Colonic mucosa (tissue), 4 donors: ENCODE measurements at regions not wholly inside any gene's neighbourhood (a gene's known extent, or its start where the extent isn't known, plus 50 kb on each side); places are given as distances from the start of the nearest gene placed in this dataset.

Source experiments
- DNase-seq: peaks from one replicate; pipeline ENCODE4 v3.0.0-alpha.2; 2020
- H3K27ac ChIP-seq: fragments of 200-600 bp; one replicate; pipeline ENCODE4 v1.8.0; 2021
- H3K27me3 ChIP-seq: fragments of 200-600 bp; one replicate; pipeline ENCODE4 v1.8.0; 2021
- H3K36me3 ChIP-seq: fragments of 200-600 bp; one replicate; pipeline ENCODE4 v1.8.0; 2021
- H3K4me1 ChIP-seq: fragments of 200-600 bp; one replicate; pipeline ENCODE4 v1.8.0; 2021; ENCODE audit warnings: mild to moderate bottlenecking
- H3K4me3 ChIP-seq: fragments of 200-600 bp; one replicate; pipeline ENCODE4 v1.8.0; 2021
- H3K9ac ChIP-seq, 2 donors: one replicate each; pipeline ENCODE4 v1.7.0; 2013; ENCODE audit warnings: control low read depth in 2 of 2, low read depth in 2 of 2, low read length in 2 of 2
- H3K9me3 ChIP-seq: fragments of 200-600 bp; one replicate; pipeline ENCODE4 v1.8.0; 2021
- CTCF ChIP-seq: fragments of 200-600 bp; IDR thresholded peaks from one replicate; pipeline ENCODE4 v1.8.0; 2022; ENCODE audit warnings: antibody characterized with exemption, mild to moderate bottlenecking
- intact Hi-C: fragments of 100-400 bp; cut with DNase I; formaldehyde crosslinking; loops from one replicate; pipeline ENCODE4 v1.14.1; 2022
- donor health status: healthy.
- donor health status: DM: no; HTN: no; CAD: no.
- donor health status: DM: no; HTN: no; CAD: no.

- TF ChIP-seq CTCF: no peak
- Histone ChIP-seq H3K9ac (no peak overlapping the region), H3K4me1 (no peaks in the 10 kb centered on the region), H3K27me3 (no peaks in the 10 kb centered on the region), H3K9me3 (no peaks in the 10 kb centered on the region), H3K4me3 (no peak overlapping the region), H3K36me3 (no peaks in the 10 kb centered on the region), H3K27ac (no peak overlapping the region)
- no peak for DNase-seq
- intact Hi-C loops: no loop called here
Measured at GRCh38 chr5:58403822-58404433, 56.0 kb downstream of the PLK2 start.

GRCh38 chr5:58401701-58402100, 58.2 kb downstream of the PLK2 start:
- H3K27me3 ChIP-seq: no peaks in the 10 kb centered on the region
- H3K27ac ChIP-seq: no peak overlapping the region
- H3K4me1 ChIP-seq: no peaks in the 10 kb centered on the region
- H3K36me3 ChIP-seq: no peaks in the 10 kb centered on the region
- intact Hi-C loops: no loop called here
- no peak overlapping the region for H3K9ac ChIP-seq
- no peak overlapping the region for H3K4me3 ChIP-seq
- TF ChIP-seq CTCF: no peak
- no peaks in the 10 kb centered on the region for H3K9me3 ChIP-seq
- DNase-seq: no peak

- DNase-seq: no peak
- H3K9ac ChIP-seq: no peak overlapping the region
- no peak overlapping the region for H3K27ac ChIP-seq
- no peaks in the 10 kb centered on the region for H3K27me3 ChIP-seq
- H3K36me3 ChIP-seq: no peaks in the 10 kb centered on the region
- no peak for TF ChIP-seq CTCF
- intact Hi-C loops: no loop called here
- H3K4me3 ChIP-seq: no peak overlapping the region
- no peaks in the 10 kb centered on the region for H3K4me1 ChIP-seq
- no peaks in the 10 kb centered on the region for H3K9me3 ChIP-seq
Measured at GRCh38 chr5:58400737-58401136, 59.1 kb downstream of the PLK2 start.

- H3K27me3 ChIP-seq: no peaks in the 10 kb centered on the region
- no peak overlapping the region for H3K27ac ChIP-seq
- no peaks in the 10 kb centered on the region for H3K4me1 ChIP-seq
- H3K4me3 ChIP-seq: no peak overlapping the region
- no peaks in the 10 kb centered on the region for H3K36me3 ChIP-seq
- no peak for DNase-seq
- TF ChIP-seq CTCF: no peak
- no peak overlapping the region for H3K9ac ChIP-seq
- intact Hi-C loops: no loop called here
- no peaks in the 10 kb centered on the region for H3K9me3 ChIP-seq
Measured at GRCh38 chr5:58399951-58400350, 59.9 kb downstream of the PLK2 start.

- no peak for TF ChIP-seq CTCF
- no peak overlapping the region for H3K27ac ChIP-seq
- no peaks in the 10 kb centered on the region for H3K27me3 ChIP-seq
- intact Hi-C loops: no loop called here
- H3K9ac ChIP-seq: no peak overlapping the region
- H3K4me3 ChIP-seq: no peak overlapping the region
- DNase-seq: no peak
- no peaks in the 10 kb centered on the region for H3K36me3 ChIP-seq
- H3K9me3 ChIP-seq: no peaks in the 10 kb centered on the region
- no peaks in the 10 kb centered on the region for H3K4me1 ChIP-seq
Measured at GRCh38 chr5:58394339-58394738, 65.5 kb downstream of the PLK2 start.
